GM12878 (cell line): ENCODE measurements at regions not wholly inside any gene's neighbourhood (a gene's known extent, or its start where the extent isn't known, plus 50 kb on each side); places are given as distances from the start of the nearest gene placed in this dataset.

Experiments used
- ATAC-seq: fragments of 200-7000 bp; cut with Tn5 transposase; 3 replicates; pipeline ENCODE4 v1.9.1; 2020; ENCODE audit warnings: mild to moderate bottlenecking, moderate library complexity
- BruUV-seq: library from RNA; stranded (reverse); fragments of 400-500 nt; replicated peaks from 2 replicates; lab custom pipeline; 2021; lab: Mats Ljungman, UMichigan
- CTCF ChIA-PET: fragments of 300-600 bp; sonication (Branson Sonifier 250); formaldehyde crosslinking; extraction: SDS; loops from one replicate; lab custom pipeline; 2021; ENCODE audit warnings: inconsistent platforms; lab: Yijun Ruan, JAX
- POLR2A ChIA-PET: fragments of 350-600 bp; formaldehyde crosslinking; extraction: SDS; loops from one replicate; lab custom pipeline; 2021; ENCODE audit warnings: inconsistent platforms; lab: Charles Lee
- RAD21 ChIA-PET: fragments of 300-600 bp; sonication (Branson Sonifier 250); formaldehyde crosslinking; loops from one replicate; lab custom pipeline; 2023; ENCODE audit warnings: antibody characterized with exemption; ENCODE audit not compliant: unreplicated experiment; lab: Charles Lee
- SMC1A ChIA-PET: fragments of 300-600 bp; sonication (Branson Sonifier 250); formaldehyde crosslinking; loops from one replicate; lab custom pipeline; 2023; ENCODE audit not compliant: unreplicated experiment, uncharacterized antibody; lab: Charles Lee
- DNase-seq: peaks from one replicate; pipeline ENCODE4 v3.0.0-alpha.2; 2011; ENCODE audit warnings: low read depth, low spot score
- FAIRE-seq: peaks from 3 replicates; lab custom pipeline; 2011; peaks lifted over from hg19 to GRCh38; lab: Jason Lieb, UNC
- H2AFZ ChIP-seq: 2 replicates; pipeline ENCODE4 v1.6.0; 2011; ENCODE audit warnings: low read depth, low read length, control low read depth; ENCODE audit not compliant: control insufficient read depth
- H3K27ac ChIP-seq: 2 replicates; pipeline ENCODE4 v1.5.1; 2011; ENCODE audit warnings: control low read depth; ENCODE audit not compliant: control insufficient read depth, insufficient read depth
- H3K27me3 ChIP-seq, 2 experiments: replicated peaks in 1 of 2; 2 replicates each; pipeline versions ENCODE4 v1.6.0 to v1.6.1; 2011; ENCODE audit warnings: low read length in 1 of 2; ENCODE audit not compliant: control insufficient read depth in 2 of 2, insufficient read depth in 2 of 2
- H3K36me3 ChIP-seq, 2 experiments: 2 replicates each; pipeline ENCODE4 v1.5.1; 2011; ENCODE audit warnings: low read length in 1 of 2; ENCODE audit not compliant: control insufficient read depth in 2 of 2, insufficient read depth in 2 of 2
- H3K4me1 ChIP-seq: 2 replicates; pipeline ENCODE4 v1.6.1; 2011; ENCODE audit warnings: mild to moderate bottlenecking, low read length, moderate library complexity, mixed read lengths; ENCODE audit not compliant: control insufficient read depth, insufficient read depth
- H3K4me2 ChIP-seq: 2 replicates; pipeline ENCODE4 v1.6.0; 2011; ENCODE audit warnings: control low read depth; ENCODE audit not compliant: control insufficient read depth, insufficient read depth
- H3K4me3 ChIP-seq: fragments of 200-600 bp; sonication (generic); 2 replicates; pipeline ENCODE4 v1.5.1; 2016
- H3K79me2 ChIP-seq: 2 replicates; pipeline ENCODE4 v1.6.0; 2011; ENCODE audit warnings: low read length; ENCODE audit not compliant: control insufficient read depth, insufficient read depth
- H3K9ac ChIP-seq: 2 replicates; pipeline ENCODE4 v1.8.0; 2011; ENCODE audit warnings: low read length, control low read depth, mixed read lengths; ENCODE audit not compliant: control insufficient read depth, insufficient read depth
- H3K9me3 ChIP-seq: replicated peaks from 3 replicates; pipeline ENCODE4 v1.5.1; 2011; ENCODE audit warnings: mild to moderate bottlenecking, low read length; ENCODE audit not compliant: control insufficient read depth, insufficient read depth
- H4K20me1 ChIP-seq: 2 replicates; pipeline ENCODE4 v1.6.0; 2011; ENCODE audit not compliant: control insufficient read depth, insufficient read depth
- BCL11A ChIP-seq: IDR thresholded peaks from 2 replicates; pipeline ENCODE4 v1.6.1; 2011; ENCODE audit warnings: low read depth, low read length
- BRCA1 ChIP-seq: IDR thresholded peaks from 2 replicates; pipeline ENCODE4 v1.6.1; 2011; ENCODE audit warnings: low read depth, low read length, improper control_type of control experiment
- CBX3 ChIP-seq: fragments of 200-600 bp; sonication (generic); IDR thresholded peaks from 2 replicates; pipeline ENCODE4 v1.6.1; 2016; ENCODE audit warnings: low read depth, borderline replicate concordance
- CREM ChIP-seq: IDR thresholded peaks from 2 replicates; pipeline ENCODE4 v1.6.1; 2014; ENCODE audit warnings: antibody characterized with exemption, low read depth
- EED ChIP-seq: sonication (generic); IDR thresholded peaks from 2 replicates; pipeline ENCODE4 v1.6.1; 2016; ENCODE audit warnings: antibody characterized with exemption, low read depth
- ESRRA ChIP-seq: IDR thresholded peaks from 2 replicates; pipeline ENCODE4 v1.6.1; 2012; ENCODE audit warnings: mild to moderate bottlenecking, low read length, improper control_type of control experiment
- HDGF ChIP-seq: fragments of 450-650 bp; IDR thresholded peaks from 2 replicates; pipeline ENCODE4 v1.6.1; 2016; ENCODE audit warnings: antibody characterized with exemption
- IRF4 ChIP-seq: IDR thresholded peaks from 2 replicates; pipeline ENCODE4 v1.6.1; 2011; ENCODE audit warnings: low read depth, low read length
- KLF5 ChIP-seq: fragments of 450-650 bp; IDR thresholded peaks from 2 replicates; pipeline ENCODE4 v1.6.1; 2014; ENCODE audit warnings: mild to moderate bottlenecking; ENCODE audit not compliant: partially characterized antibody
- NFYB ChIP-seq: IDR thresholded peaks from 2 replicates; pipeline ENCODE4 v1.6.1; 2011; ENCODE audit warnings: low read depth, mild to moderate bottlenecking, low read length, improper control_type of control experiment, moderate library complexity; ENCODE audit not compliant: insufficient read depth
- NR2C1 ChIP-seq: fragments of 450-650 bp; IDR thresholded peaks from 2 replicates; pipeline ENCODE4 v1.6.1; 2017; ENCODE audit warnings: antibody characterized with exemption, mild to moderate bottlenecking, moderate library complexity
- RFX5 ChIP-seq: IDR thresholded peaks from 2 replicates; pipeline ENCODE4 v1.6.1; 2011; ENCODE audit warnings: low read depth, low read length, improper control_type of control experiment
- SP1 ChIP-seq: IDR thresholded peaks from one replicate; pipeline ENCODE4 v1.6.1; 2011; ENCODE audit warnings: low read depth, low read length
- SUZ12 ChIP-seq: fragments of 200-600 bp; sonication (generic); IDR thresholded peaks from one replicate; pipeline ENCODE4 v1.6.1; 2018; ENCODE audit warnings: antibody characterized with exemption, mild to moderate bottlenecking; ENCODE audit not compliant: unreplicated experiment
- YBX1 ChIP-seq: fragments of 450-650 bp; IDR thresholded peaks from 2 replicates; pipeline ENCODE4 v1.6.1; 2016; ENCODE audit warnings: antibody characterized with exemption
- ZBED1 ChIP-seq: IDR thresholded peaks from 2 replicates; pipeline ENCODE4 v1.6.1; 2016; ENCODE audit warnings: borderline replicate concordance
- WGBS: methylation state at CpG from one replicate; pipeline ENCODE4 v1.1.6; 2016; ENCODE audit warnings: low lambda C conversion rate; ENCODE audit not compliant: insufficient replicate concordance, insufficient coverage; ENCODE audit errors: missing lambda C conversion rate; 5-methylcytosine and 5-hydroxymethylcytosine counted together
- in situ Hi-C: fragments of 300-500 bp; cut with MboI; formaldehyde crosslinking; loops from 9 replicates; pipeline ENCODE4 v1.14.3; 2018; ENCODE audit warnings: mixed read lengths
- intact Hi-C: fragments of 100-400 bp; cut with micrococcal nuclease; formaldehyde crosslinking; loops from one replicate; pipeline ENCODE4 v1.14.2; 2022; ENCODE audit not compliant: unreplicated experiment
- TF ChIP-seq, protein P1 (sequence below): fragments of 450-650 bp; formaldehyde crosslinking; IDR thresholded peaks from 2 replicates; pipeline ENCODE4 v1.4.0; 2022; ENCODE audit warnings: mild to moderate bottlenecking, moderate library complexity
- TF ChIP-seq, protein P2 (sequence below): fragments of 450-650 bp; IDR thresholded peaks from 2 replicates; pipeline ENCODE4 v1.6.1; 2018; ENCODE audit warnings: mild to moderate bottlenecking, low read depth, moderate library complexity; ENCODE audit not compliant: partially characterized antibody
- TF ChIP-seq, protein P3 (sequence below): IDR thresholded peaks from 2 replicates; pipeline ENCODE4 v1.6.1; 2012; ENCODE audit warnings: low read depth, low read length, improper control_type of control experiment

DNA sequence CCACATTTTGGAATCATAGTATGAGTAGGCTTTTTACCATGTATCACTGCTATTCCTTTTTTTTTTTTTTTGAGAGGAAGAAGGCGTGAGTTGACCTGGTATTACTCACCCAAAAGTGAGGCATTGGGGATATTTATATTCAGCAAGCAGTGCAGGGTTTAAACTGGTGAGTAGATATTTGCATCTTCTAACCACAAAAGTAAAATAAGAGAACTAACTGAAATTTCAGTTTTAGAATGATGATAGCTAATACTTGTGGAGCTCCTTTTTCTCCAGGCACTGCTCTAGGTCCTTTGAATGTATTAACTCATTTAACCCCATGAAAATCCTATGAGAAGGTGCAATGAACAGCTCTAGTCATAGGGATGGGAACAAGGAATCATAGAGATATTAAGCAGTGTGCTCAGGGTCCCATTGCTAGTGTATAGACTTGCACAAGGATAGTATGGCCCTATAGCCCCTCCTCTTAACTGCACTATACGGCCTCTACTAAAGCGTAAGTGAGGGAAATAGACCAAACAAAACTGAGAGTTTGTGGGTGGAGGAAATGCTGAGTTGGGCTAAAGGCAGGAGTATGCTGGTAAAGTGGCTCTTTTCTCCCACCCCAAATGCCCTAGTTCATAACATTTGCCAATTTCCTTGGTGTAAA is 104.3 kb upstream of the MAX start (continued):
- TF ChIP-seq RFX5 (no peak), YBX1 (no peak), HDGF (no peak)

DNA sequence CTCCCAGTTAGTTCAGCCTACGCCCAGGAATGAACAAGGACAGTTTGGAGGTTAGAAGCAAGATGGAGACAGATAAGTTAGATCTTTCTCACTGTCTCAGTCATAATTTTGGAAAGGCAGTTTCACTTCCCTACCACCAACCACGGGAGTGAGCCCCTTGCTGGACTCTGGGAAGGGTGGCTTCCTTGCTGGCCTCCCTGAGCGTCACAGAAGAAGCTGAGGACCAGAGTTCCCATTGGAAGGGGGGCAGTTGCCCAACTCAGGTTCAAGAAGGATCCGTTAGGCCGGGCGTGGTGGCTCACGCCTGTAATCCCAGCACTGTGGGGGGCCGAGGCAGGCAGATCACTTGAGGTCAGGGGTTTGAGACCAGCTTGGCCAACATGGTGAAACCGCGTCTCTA is 106.2 kb upstream of the MAX start:
- H3K27me3 ChIP-seq: no peaks in the 10 kb centered on the region
- H3K9me3 ChIP-seq: no peaks in the 10 kb centered on the region
- BruUV-seq: no TSS peak
- ChIA-PET CTCF (interaction anchor here (0.6 to 2.4 kb wide), 2 partner anchors 207 to 253 kb away, joined by 4 to 7 read pairs; no protein-coding TSS in a partner anchor), RAD21 (interaction anchor here (0.7 to 1.5 kb wide), 3 partner anchors 14 to 96 kb away, joined by 3 to 7 read pairs (median 5); no protein-coding TSS in a partner anchor), SMC1A (interaction anchor here (0.9 kb wide), 1 partner anchor 95 kb away, joined by 3 read pairs; no protein-coding TSS in a partner anchor), POLR2A (interaction anchor here (0.8 kb wide), 1 partner anchor 98 kb away, joined by 5 read pairs; no protein-coding TSS in a partner anchor)
- H4K20me1 ChIP-seq: no peaks in the 10 kb centered on the region
- no peak overlapping the region for H3K9ac ChIP-seq
- H3K79me2 ChIP-seq: no peaks in the 10 kb centered on the region
- peaks cover 61% of the 10 kb centered on the region for H3K4me1 ChIP-seq
- no peak for DNase-seq
- ATAC-seq: no peak
- H3K27ac ChIP-seq: peak overlapping the region; percentile 84
- no peaks in the 10 kb centered on the region for H3K36me3 ChIP-seq
- intact Hi-C loops: loop anchor here (5.0 kb wide), 1 partner anchor 204 kb away; the partner anchor contains the start of gene FUT8
- H3K4me3 ChIP-seq: no peak overlapping the region
- peak overlapping the region; percentile 79; the same call in 1 of the 2 replicates for H3K4me2 ChIP-seq
- FAIRE-seq: no peak
- WGBS: 81% methylated on average over 10 of the region's 10 CpGs
- in situ Hi-C loops: no loop called here
- H2AFZ ChIP-seq: no peak overlapping the region; the same call in 1 of the 2 replicates
- TF ChIP-seq SUZ12 (no peak), CBX3 (no peak), KLF5 (no peak), SP1 (no peak), NFYB (no peak), ESRRA (no peak), NR2C1 (no peak), BCL11A (no peak), ZBED1 (no peak), CREM (no peak), BRCA1 (no peak), IRF4 (0 out of 2 replicates have a peak, but pooled peaks have one; percentile 10), EED (peak; percentile 83)
- TF ChIP-seq, protein P1, sequence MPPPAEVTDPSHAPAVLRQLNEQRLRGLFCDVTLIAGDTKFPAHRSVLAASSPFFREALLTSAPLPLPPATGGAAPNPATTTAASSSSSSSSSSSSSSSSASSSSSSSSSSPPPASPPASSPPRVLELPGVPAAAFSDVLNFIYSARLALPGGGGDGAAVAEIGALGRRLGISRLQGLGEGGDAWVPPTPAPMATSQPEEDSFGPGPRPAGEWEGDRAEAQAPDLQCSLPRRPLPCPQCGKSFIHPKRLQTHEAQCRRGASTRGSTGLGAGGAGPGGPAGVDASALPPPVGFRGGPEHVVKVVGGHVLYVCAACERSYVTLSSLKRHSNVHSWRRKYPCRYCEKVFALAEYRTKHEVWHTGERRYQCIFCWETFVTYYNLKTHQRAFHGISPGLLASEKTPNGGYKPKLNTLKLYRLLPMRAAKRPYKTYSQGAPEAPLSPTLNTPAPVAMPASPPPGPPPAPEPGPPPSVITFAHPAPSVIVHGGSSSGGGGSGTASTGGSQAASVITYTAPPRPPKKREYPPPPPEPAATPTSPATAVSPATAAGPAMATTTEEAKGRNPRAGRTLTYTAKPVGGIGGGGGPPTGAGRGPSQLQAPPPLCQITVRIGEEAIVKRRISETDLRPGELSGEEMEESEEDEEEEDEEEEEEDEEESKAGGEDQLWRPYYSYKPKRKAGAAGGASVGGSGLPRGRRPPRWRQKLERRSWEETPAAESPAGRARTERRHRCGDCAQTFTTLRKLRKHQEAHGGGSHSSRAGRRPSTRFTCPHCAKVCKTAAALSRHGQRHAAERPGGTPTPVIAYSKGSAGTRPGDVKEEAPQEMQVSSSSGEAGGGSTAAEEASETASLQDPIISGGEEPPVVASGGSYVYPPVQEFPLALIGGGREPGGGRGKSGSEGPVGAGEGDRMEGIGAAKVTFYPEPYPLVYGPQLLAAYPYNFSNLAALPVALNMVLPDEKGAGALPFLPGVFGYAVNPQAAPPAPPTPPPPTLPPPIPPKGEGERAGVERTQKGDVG (CRISPR knock-in tag): no peak
- TF ChIP-seq, protein P2, sequence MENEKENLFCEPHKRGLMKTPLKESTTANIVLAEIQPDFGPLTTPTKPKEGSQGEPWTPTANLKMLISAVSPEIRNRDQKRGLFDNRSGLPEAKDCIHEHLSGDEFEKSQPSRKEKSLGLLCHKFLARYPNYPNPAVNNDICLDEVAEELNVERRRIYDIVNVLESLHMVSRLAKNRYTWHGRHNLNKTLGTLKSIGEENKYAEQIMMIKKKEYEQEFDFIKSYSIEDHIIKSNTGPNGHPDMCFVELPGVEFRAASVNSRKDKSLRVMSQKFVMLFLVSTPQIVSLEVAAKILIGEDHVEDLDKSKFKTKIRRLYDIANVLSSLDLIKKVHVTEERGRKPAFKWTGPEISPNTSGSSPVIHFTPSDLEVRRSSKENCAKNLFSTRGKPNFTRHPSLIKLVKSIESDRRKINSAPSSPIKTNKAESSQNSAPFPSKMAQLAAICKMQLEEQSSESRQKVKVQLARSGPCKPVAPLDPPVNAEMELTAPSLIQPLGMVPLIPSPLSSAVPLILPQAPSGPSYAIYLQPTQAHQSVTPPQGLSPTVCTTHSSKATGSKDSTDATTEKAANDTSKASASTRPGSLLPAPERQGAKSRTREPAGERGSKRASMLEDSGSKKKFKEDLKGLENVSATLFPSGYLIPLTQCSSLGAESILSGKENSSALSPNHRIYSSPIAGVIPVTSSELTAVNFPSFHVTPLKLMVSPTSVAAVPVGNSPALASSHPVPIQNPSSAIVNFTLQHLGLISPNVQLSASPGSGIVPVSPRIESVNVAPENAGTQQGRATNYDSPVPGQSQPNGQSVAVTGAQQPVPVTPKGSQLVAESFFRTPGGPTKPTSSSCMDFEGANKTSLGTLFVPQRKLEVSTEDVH: no peak
- TF ChIP-seq, protein P3, sequence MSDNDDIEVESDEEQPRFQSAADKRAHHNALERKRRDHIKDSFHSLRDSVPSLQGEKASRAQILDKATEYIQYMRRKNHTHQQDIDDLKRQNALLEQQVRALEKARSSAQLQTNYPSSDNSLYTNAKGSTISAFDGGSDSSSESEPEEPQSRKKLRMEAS: no peak
